GM21619 (cell line): ENCODE measurements at regions not wholly inside any gene's neighbourhood (a gene's known extent, or its start where the extent isn't known, plus 50 kb on each side); places are given as distances from the start of the nearest gene placed in this dataset.
"Not testable (repeated sequence)": the region's sequence is repeated elsewhere in the genome, so short reads cannot be mapped to it uniquely, and the experiment has no call there.

Experiments used
- ATAC-seq: cut with Tn5 transposase; IDR thresholded peaks from one replicate; pipeline ENCODE4 v1.9.1; 2021; ENCODE audit not compliant: unreplicated experiment

- ATAC-seq: no peak
Measured at GRCh38 chr2:43004879-43005244, 212.5 kb upstream of the HAAO start.

GRCh38 chr2:43004126-43004865 lies 211.9 kb upstream of the HAAO start:
- not testable (repeated sequence) for ATAC-seq

GRCh38 chr2:43003702-43004101 lies 211.3 kb upstream of the HAAO start:
- no peak for ATAC-seq

DNA sequence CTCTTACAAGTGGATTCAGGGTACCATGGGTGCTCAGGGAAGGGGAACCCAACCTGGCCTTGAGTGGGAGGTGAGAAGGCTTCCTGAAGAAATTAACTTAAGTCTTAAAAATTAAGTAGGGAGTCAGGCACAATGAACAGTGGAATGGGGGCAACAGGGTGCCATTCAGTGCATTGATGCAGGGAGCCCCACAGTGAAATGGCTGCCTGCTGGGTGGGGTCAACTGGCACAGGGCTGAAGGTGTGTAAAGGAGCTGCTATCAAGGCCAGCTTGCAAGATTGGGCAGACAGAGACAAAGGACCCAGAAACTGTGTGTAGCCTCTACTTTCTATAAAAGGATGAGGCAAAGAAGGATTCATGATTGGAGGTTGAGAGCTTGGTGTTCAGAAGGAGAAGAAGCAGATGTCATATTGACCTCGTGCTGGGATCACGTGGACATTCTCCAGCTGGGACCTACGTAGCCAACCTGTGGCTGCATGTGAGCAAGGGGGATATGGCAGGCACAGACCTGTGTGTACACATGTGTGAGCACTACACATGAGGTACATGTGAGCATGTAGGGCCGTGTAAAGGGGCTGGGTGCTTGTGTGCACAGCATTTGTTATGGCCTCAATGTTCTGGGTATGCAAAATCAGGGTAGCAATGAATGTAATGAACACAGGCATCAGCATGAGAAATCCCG lies 209.5 kb upstream of the HAAO start:
- ATAC-seq: no peak

DNA sequence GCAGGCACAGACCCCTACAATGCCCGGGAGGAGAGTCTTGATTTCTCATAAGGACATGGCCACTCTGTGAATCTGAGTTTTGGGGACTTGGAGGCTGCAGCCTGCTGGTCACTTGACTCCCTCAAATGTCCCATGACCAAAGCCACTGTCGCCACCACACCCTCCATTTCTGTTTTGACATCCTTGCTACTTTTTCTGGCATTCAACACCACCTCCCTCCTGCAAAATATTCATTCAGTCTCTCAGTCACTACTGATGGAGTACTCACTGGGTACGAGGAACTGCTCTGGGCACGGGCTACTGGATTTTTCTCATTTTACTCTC lies 208.6 kb upstream of the HAAO start:
- no peak for ATAC-seq

DNA sequence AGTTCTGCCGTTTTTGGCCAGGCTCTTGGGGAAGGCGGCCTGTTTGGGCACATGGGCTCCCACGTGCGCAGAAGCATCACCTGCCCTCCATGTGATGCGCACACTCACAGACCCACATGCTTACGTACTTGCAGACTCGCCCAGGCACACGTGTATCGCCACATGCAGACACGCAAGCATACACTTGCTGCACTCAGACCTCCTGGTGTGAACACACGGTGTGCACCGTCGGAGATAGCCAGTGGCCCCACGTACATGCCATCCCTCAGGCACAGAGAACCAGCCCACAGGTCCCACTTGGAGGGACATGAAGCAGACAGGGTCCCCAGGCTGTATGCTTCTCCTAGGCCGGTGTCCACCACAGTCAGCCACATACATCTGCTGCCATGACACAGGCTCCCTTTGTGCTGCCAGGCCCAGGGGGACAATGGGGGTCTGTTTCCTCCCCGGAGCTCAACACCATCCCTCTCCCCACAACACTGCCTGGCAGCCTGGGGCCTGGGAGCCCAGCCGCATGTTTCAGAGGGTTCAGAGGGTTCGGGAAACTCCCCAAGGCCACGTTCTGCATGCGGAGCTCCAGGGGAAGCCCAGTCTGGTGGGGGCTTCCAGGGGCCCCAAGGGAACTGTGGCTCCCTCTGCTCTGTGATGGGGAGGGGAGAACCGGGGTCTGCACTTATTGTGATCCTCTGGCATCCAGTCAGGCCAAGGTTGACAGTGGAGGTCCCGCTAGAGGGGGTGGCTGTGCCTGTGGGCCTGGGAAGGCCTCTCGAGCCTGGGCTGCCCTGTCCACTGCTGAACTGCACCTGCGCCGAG lies 208.1 kb upstream of the HAAO start:
- no peak for ATAC-seq

DNA sequence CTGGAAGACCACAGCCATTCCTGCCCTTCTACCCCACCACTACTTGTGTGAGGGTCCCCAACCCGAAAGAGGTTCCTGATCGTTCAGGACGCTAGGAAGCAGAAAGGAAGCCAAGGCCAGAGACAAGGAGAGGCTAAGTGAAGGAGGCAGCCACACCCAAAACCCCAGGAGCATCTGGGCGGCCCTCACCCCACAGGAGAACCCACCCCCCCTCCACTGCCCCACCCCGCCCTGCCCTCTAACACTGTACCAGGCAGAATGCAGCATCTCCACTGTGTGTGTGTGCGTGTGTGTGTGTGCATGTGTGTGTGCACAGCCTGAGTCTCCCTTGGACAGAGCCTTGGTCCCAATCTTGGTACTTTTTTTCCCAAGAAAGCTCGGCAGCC lies 207.5 kb upstream of the HAAO start:
- no peak for ATAC-seq

DNA sequence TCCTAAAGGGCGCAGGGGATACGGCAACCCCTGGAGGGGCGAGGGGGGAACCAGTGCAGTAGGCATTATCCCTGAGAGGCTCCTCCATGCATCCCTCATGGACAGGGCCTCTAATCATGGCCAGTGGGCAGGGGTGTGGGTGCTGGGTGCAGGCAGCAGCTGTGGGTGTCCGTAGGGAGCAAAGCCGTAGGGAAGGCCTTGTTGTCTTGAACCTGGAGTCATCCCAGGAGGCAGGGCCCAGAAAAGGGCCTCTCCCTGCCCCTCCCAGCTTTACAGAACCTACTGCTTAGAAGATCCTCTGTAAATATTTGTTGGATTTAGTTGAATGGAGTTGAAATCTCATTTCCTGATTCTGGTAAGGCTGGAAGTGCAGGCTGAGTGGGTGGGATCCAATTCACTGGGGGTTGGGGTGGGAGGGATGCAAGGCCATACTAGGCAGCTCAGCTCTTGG lies 207.0 kb upstream of the HAAO start:
- ATAC-seq: no peak

GRCh38 chr2:42998721-42999120 lies 206.3 kb upstream of the HAAO start:
- no peak for ATAC-seq

DNA sequence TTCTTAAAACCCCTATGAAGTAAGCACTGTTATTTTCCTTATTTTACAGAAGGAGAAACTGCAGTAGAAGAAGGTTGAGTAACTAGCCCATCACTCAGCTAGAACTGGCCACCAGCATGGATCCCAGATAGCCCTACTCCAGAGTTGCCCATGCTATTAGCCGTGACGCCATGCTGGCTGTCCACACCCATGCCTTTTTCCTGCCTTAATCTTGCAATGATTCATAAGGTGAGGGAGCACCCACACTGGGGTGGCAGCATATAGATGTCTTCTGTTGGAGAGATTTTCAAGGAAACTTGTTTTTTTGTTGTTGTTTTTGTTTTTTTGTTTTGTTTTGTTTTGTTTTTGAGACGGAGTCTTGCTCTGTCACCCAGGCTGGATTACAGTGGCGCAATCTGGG lies 204.1 kb upstream of the HAAO start:
- ATAC-seq: no peak

DNA sequence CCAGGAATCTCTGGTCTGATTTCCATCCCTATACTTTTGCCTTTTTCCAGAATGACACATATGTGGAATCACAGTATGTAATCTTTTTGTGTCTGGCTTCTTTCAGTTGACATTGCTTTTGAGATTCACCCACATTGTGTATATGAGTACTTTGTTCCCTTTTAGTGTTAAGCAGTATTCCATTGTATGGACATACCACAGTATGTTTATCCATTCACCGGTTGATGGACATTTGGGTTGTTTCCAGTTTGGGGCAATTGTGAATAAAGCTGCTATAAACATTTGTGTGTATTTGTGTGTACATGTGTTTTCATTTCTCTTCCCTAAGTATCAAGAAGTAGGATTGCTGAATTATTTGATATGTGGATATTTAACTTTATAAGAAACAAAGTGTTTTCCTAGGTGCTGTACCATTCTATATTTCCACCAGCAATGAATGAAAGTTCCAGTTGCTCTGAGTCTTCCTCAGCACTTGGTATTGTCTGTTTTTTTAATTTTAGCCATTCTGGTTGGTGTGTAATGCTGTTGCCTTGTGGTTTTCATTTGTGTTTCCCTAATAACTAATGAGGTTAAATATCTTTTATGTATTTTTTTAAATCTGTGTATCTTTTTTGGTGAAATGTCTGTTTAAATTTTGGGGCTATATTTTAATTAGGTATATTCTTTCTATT lies 203.5 kb upstream of the HAAO start:
- no peak for ATAC-seq

- ATAC-seq: not testable (repeated sequence)
Measured at GRCh38 chr2:42989283-42990081, 197.1 kb upstream of the HAAO start.

- not testable (repeated sequence) for ATAC-seq
Measured at GRCh38 chr2:42988055-42988454, 195.7 kb upstream of the HAAO start.

- no peak for ATAC-seq
Measured at GRCh38 chr2:42987112-42987922, 194.9 kb upstream of the HAAO start.

- ATAC-seq: no peak
Measured at GRCh38 chr2:42984617-42985016, 192.2 kb upstream of the HAAO start.

GRCh38 chr2:42984081-42984480 lies 191.7 kb upstream of the HAAO start:
- no peak for ATAC-seq

DNA sequence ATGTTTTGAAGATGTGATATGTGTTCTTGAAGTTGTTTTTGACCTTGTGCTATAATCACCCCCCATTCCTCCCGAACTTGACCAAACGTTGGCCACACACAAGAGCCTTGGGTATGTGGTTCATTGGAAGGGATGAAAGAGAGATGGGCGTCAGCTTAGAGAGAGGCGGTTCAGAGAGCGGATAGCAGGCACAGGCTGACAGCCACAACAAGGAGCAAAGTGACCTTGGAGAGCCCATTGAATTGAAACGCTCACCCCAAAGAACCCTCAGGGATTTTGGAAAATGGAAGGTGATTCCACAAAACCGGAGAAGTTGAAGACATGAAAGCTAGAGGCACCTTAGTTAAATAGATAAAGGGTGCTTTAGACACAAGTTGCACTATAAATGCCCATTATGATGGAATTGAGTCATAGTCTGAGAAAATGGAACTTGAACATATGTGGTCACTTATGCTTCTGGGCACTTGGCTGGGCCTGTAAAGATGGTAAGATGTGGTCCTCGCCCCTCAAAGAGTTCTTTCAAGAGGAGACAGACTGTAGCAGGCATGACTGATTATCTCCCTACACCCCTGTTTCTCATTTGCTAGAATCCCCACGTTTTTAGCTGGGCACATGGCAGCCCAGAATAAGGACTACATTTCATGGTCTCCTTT lies 188.5 kb upstream of the HAAO start:
- no peak for ATAC-seq

GRCh38 chr2:42979870-42980763 lies 187.7 kb upstream of the HAAO start:
- no peak for ATAC-seq
